ENCODE measurements at regions not wholly inside any gene's neighbourhood (a gene's known extent, or its start where the extent isn't known, plus 50 kb on each side); places are given as distances from the start of the nearest gene placed in this dataset.

DNA sequence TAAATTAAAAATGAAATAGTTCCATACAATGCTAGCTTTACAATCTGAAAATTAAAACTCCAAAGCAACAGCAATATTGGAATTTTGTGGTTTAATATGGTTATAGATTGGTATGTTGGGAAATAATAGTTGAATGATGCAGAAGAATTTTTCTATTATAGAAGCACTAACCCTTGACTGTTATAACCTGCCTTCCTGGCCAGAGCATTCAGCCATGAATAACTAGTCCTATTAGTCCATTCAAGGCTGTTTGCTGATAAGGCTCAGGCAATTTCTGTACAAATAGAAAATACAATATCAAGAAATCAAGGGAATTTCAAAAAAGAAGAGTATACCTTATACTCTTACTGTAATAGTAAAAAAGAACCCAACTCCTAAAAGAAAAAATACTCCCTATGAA, 101.6 kb upstream of the SP4 start:
- TF ChIP-seq, protein P1, sequence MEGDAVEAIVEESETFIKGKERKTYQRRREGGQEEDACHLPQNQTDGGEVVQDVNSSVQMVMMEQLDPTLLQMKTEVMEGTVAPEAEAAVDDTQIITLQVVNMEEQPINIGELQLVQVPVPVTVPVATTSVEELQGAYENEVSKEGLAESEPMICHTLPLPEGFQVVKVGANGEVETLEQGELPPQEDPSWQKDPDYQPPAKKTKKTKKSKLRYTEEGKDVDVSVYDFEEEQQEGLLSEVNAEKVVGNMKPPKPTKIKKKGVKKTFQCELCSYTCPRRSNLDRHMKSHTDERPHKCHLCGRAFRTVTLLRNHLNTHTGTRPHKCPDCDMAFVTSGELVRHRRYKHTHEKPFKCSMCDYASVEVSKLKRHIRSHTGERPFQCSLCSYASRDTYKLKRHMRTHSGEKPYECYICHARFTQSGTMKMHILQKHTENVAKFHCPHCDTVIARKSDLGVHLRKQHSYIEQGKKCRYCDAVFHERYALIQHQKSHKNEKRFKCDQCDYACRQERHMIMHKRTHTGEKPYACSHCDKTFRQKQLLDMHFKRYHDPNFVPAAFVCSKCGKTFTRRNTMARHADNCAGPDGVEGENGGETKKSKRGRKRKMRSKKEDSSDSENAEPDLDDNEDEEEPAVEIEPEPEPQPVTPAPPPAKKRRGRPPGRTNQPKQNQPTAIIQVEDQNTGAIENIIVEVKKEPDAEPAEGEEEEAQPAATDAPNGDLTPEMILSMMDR (IDR thresholded peaks at IDR 0.05 in 2 of 3, conservative IDR thresholded peaks at IDR 0.05 in 1 of 3; ENCODE audit: borderline replicate concordance in 1 of 3, insufficient read depth in 1 of 3, low read depth in 2 of 3, low read length in 2 of 3): no peak
- TF ChIP-seq, protein P2, sequence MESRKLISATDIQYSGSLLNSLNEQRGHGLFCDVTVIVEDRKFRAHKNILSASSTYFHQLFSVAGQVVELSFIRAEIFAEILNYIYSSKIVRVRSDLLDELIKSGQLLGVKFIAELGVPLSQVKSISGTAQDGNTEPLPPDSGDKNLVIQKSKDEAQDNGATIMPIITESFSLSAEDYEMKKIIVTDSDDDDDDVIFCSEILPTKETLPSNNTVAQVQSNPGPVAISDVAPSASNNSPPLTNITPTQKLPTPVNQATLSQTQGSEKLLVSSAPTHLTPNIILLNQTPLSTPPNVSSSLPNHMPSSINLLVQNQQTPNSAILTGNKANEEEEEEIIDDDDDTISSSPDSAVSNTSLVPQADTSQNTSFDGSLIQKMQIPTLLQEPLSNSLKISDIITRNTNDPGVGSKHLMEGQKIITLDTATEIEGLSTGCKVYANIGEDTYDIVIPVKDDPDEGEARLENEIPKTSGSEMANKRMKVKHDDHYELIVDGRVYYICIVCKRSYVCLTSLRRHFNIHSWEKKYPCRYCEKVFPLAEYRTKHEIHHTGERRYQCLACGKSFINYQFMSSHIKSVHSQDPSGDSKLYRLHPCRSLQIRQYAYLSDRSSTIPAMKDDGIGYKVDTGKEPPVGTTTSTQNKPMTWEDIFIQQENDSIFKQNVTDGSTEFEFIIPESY (IDR thresholded peaks at IDR 0.05; ENCODE audit: extremely low read depth, insufficient replicate concordance, low read length): no peak
- TF ChIP-seq POLR2A (IDR thresholded peaks at IDR 0.05; ENCODE audit: borderline replicate concordance, extremely low read depth, insufficient read depth, insufficient read length) (no peak), POLR2AphosphoS5 (IDR thresholded peaks at IDR 0.05; ENCODE audit: low read depth, low read length) (no peak), ZFX (IDR thresholded peaks at IDR 0.05) (no peak), CBX3 (IDR thresholded peaks at IDR 0.05; ENCODE audit: low read depth) (no peak), EZH2 (IDR thresholded peaks at IDR 0.05) (no peak), ZNF274 (IDR thresholded peaks at IDR 0.05; ENCODE audit: low read depth, low read length) (no peak), SIN3A (IDR thresholded peaks at IDR 0.05; ENCODE audit: low read depth) (no peak), CEBPB (IDR thresholded peaks at IDR 0.05; ENCODE audit: low read depth) (no peak)

All from HCT116 (cell line).